ENCODE measurements at regions not wholly inside any gene's neighbourhood (a gene's known extent, or its start where the extent isn't known, plus 50 kb on each side); places are given as distances from the start of the nearest gene placed in this dataset.

DNA sequence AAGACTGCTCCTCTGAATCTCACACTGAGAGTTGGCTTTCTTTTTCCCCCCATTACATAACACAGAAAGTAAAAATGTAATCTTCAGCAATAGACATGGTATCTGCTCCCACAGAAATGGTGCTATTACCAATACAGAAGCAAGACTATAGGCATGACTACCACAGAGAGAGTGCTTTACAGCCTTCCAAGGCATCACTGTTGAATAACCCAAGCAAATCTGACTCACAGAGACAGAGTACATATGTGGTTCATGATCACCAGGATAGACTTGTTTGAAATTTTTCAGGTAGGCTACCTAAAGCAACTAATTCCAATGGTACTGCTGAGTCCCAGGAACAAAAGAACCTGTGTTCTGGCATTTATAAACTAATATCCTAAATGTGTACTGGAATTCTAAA lies 1373.4 kb upstream of the C9orf72 start:
- DNase-seq (ENCODE audit: low spot score) = no peak
- Mint-ChIP-seq H3K27ac (no peak overlapping the region), H3K27me3 (ENCODE audit: insufficient read depth, low read depth) (no peaks in the 10 kb centered on the region), H3K4me3 (no peak overlapping the region), H3K36me3 (no peaks in the 10 kb centered on the region), H3K4me1 (no peaks in the 10 kb centered on the region), H3K9me3 (peaks cover 3% of the 10 kb centered on the region)
- no peak for TF ChIP-seq EZH2 (IDR thresholded peaks at IDR 0.05)
- Histone ChIP-seq H2AFZ (replicated peaks) (no peak overlapping the region), H3F3A (ENCODE audit: low read depth) (no peaks in the 10 kb centered on the region), H3K27ac (no peak overlapping the region), H3K4me1 (peaks cover 7% of the 10 kb centered on the region), H3K4me3 (no peak overlapping the region), H3K9me3 (ENCODE audit: low read depth) (no peaks in the 10 kb centered on the region), H3K36me3 (no peaks in the 10 kb centered on the region), H4K20me1 (ENCODE audit: low read depth) (no peaks in the 10 kb centered on the region), H3K9ac (no peak overlapping the region), H3K79me2 (ENCODE audit: low read depth) (no peaks in the 10 kb centered on the region), H3K27me3 (no peaks in the 10 kb centered on the region), H3K4me2 (no peak overlapping the region)

DNA sequence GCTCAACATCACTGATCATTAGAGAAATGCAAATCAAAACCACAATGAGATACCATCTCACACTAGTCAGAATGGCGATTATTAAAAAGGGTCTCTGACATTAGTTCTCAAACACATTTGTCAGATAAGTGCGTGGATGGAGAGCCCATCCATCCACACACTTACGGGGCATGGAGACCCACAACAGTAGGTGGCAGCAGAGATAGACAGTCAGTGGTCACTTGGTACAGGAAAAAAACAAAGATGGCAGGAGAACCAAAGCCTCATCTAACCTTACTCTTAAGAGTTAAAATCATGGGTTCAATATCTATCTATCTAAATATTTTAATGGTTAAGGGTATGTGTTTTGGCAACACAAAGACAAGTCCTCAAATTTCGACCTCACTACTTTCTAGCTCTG lies 1378.7 kb upstream of the C9orf72 start:
- Mint-ChIP-seq H3K4me1 (no peaks in the 10 kb centered on the region), H3K27ac (no peak overlapping the region), H3K4me3 (no peak overlapping the region), H3K9me3 (peaks cover 3% of the 10 kb centered on the region), H3K36me3 (no peaks in the 10 kb centered on the region), H3K27me3 (ENCODE audit: insufficient read depth, low read depth) (no peaks in the 10 kb centered on the region)
- no peaks in the 10 kb centered on the region for H3K36me3 ChIP-seq
- H3K4me3 ChIP-seq = no peak overlapping the region
- H4K20me1 ChIP-seq (ENCODE audit: low read depth) = no peaks in the 10 kb centered on the region
- no peaks in the 10 kb centered on the region for H3K9me3 ChIP-seq (ENCODE audit: low read depth)
- no peak overlapping the region for H3K4me2 ChIP-seq
- TF ChIP-seq EZH2phosphoT487 (IDR thresholded peaks at IDR 0.05) (no peak), EZH2 (IDR thresholded peaks at IDR 0.05) (no peak)
- TF ChIP-seq, protein P1, sequence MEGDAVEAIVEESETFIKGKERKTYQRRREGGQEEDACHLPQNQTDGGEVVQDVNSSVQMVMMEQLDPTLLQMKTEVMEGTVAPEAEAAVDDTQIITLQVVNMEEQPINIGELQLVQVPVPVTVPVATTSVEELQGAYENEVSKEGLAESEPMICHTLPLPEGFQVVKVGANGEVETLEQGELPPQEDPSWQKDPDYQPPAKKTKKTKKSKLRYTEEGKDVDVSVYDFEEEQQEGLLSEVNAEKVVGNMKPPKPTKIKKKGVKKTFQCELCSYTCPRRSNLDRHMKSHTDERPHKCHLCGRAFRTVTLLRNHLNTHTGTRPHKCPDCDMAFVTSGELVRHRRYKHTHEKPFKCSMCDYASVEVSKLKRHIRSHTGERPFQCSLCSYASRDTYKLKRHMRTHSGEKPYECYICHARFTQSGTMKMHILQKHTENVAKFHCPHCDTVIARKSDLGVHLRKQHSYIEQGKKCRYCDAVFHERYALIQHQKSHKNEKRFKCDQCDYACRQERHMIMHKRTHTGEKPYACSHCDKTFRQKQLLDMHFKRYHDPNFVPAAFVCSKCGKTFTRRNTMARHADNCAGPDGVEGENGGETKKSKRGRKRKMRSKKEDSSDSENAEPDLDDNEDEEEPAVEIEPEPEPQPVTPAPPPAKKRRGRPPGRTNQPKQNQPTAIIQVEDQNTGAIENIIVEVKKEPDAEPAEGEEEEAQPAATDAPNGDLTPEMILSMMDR (IDR thresholded peaks at IDR 0.05) = no peak
- no peak overlapping the region for H3K9ac ChIP-seq
- H3K4me1 ChIP-seq = no peaks in the 10 kb centered on the region
- no peaks in the 10 kb centered on the region for H3K27me3 ChIP-seq
- H3F3A ChIP-seq (ENCODE audit: low read depth) = no peaks in the 10 kb centered on the region
- H3K27ac ChIP-seq = no peak overlapping the region
- H3K79me2 ChIP-seq (ENCODE audit: low read depth) = no peaks in the 10 kb centered on the region
- no peak overlapping the region for H2AFZ ChIP-seq (replicated peaks)
- no peak for DNase-seq (ENCODE audit: low spot score)

DNA sequence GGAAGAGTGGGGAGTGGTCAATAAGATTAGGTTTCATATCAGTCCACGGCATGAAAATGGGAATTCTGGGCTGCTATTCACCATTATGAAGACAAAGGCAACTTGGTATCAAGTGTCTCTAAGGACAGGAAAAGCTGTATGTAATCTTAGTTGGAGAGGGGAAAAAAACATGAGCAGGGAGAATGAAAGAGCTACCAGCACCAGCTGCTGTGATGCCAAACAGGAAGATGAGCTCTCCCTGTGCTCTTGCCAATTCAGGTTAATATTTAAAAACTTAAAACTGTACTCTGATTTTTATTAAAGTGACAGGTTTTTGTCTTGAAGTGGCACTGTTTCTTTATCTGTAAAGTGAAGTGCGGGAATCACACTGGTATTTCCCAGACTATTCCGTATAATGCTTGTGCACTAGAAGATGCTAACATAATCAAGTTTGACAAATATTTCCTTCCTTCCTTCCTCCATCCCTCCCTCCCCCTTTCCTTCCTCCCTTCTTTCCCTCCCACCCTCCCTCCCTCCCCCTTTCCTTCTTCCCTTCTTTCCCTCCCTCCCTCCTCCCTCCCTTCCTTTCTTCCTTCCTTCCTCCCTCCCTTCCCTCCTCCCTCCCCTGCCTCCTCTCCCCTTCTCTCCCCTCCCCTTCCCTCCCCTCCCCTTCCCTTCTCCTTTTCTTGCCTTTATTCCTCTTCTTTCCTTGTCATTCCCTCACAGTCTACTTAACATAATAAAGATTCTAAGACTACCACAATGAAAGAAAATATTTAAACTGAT lies 1383.0 kb upstream of the C9orf72 start:
- H3K36me3 Mint-ChIP-seq = no peaks in the 10 kb centered on the region
- no peaks in the 10 kb centered on the region for H4K20me1 ChIP-seq (ENCODE audit: low read depth)
- no peak overlapping the region for H2AFZ ChIP-seq (replicated peaks)
- no peaks in the 10 kb centered on the region for H3K4me1 Mint-ChIP-seq
- no peaks in the 10 kb centered on the region for H3K36me3 ChIP-seq
- no peak for DNase-seq (ENCODE audit: low spot score)
- H3K27me3 Mint-ChIP-seq (ENCODE audit: insufficient read depth, low read depth) = no peaks in the 10 kb centered on the region
- H3K79me2 ChIP-seq (ENCODE audit: low read depth) = no peaks in the 10 kb centered on the region
- no peaks in the 10 kb centered on the region for H3K9me3 ChIP-seq (ENCODE audit: low read depth)
- H3K27ac ChIP-seq = no peak overlapping the region
- no peak overlapping the region for H3K4me3 ChIP-seq
- H3K4me1 ChIP-seq = no peaks in the 10 kb centered on the region
- TF ChIP-seq EZH2phosphoT487 (IDR thresholded peaks at IDR 0.05) (no peak), EZH2 (IDR thresholded peaks at IDR 0.05) (no peak)
- TF ChIP-seq, protein P1 (IDR thresholded peaks at IDR 0.05) = no peak
- no peak overlapping the region for H3K9ac ChIP-seq
- no peaks in the 10 kb centered on the region for H3K27me3 ChIP-seq
- H3K9me3 Mint-ChIP-seq = no peaks in the 10 kb centered on the region
- H3K27ac Mint-ChIP-seq = no peak overlapping the region
- no peak overlapping the region for H3K4me3 Mint-ChIP-seq
- no peak overlapping the region for H3K4me2 ChIP-seq
- H3F3A ChIP-seq (ENCODE audit: low read depth) = no peaks in the 10 kb centered on the region

DNA sequence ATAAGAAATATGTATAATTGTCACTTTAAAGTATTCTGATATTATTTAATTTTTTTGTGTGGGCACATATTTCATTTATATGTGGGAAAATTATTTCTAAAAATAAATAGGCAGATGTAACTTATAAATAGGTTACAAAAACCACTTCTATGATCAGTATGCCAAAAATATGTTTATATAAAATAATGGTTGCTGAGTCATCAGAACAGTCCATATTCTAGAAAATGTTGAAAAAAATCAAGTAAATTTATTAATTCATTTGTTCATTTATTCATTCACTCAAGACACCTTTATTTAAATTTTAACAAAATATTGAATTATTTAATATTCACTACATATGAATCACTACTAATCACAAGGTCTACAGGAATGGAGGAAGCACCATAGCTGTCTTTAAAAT lies 1387.3 kb upstream of the C9orf72 start:
- Mint-ChIP-seq H3K27me3 (ENCODE audit: insufficient read depth, low read depth) (no peaks in the 10 kb centered on the region), H3K9me3 (no peaks in the 10 kb centered on the region), H3K27ac (no peak overlapping the region), H3K4me1 (no peaks in the 10 kb centered on the region), H3K4me3 (no peak overlapping the region), H3K36me3 (no peaks in the 10 kb centered on the region)
- Histone ChIP-seq H3K36me3 (no peaks in the 10 kb centered on the region), H2AFZ (replicated peaks) (no peak overlapping the region), H3F3A (ENCODE audit: low read depth) (no peaks in the 10 kb centered on the region), H3K4me2 (no peak overlapping the region), H3K79me2 (ENCODE audit: low read depth) (no peaks in the 10 kb centered on the region), H3K27ac (no peak overlapping the region), H3K9me3 (ENCODE audit: low read depth) (no peaks in the 10 kb centered on the region), H3K4me3 (no peak overlapping the region), H3K9ac (no peak overlapping the region), H3K27me3 (no peaks in the 10 kb centered on the region), H3K4me1 (no peaks in the 10 kb centered on the region), H4K20me1 (ENCODE audit: low read depth) (no peaks in the 10 kb centered on the region)
- no peak for DNase-seq (ENCODE audit: low spot score)
- TF ChIP-seq EZH2 (IDR thresholded peaks at IDR 0.05) = no peak
- TF ChIP-seq EZH2phosphoT487 (IDR thresholded peaks at IDR 0.05) = no peak
- TF ChIP-seq, protein P1 (IDR thresholded peaks at IDR 0.05) = no peak

All from neural progenitor cell (in vitro differentiated cells).